ENCODE measurements at regions not wholly inside any gene's neighbourhood (a gene's known extent, or its start where the extent isn't known, plus 50 kb on each side); places are given as distances from the start of the nearest gene placed in this dataset.

- TF ChIP-seq ZNF530 (CRISPR knock-in tag; IDR thresholded peaks at IDR 0.05; ENCODE audit: low read depth) (no peak), CREM (IDR thresholded peaks at IDR 0.05) (no peak), CREM (CRISPR knock-in tag; IDR thresholded peaks at IDR 0.05) (no peak), POLR2A (IDR thresholded peaks at IDR 0.05; ENCODE audit: insufficient read depth in 1 of 2, low read depth in 2 of 2, low read length in 2 of 2) (no peak), FOXJ3 (CRISPR knock-in tag; IDR thresholded peaks at IDR 0.05; ENCODE audit: borderline replicate concordance) (no peak), RXRA (CRISPR knock-in tag; IDR thresholded peaks at IDR 0.05) (no peak), ATF4 (CRISPR knock-in tag; IDR thresholded peaks at IDR 0.05) (no peak)
- TF ChIP-seq, protein P1, sequence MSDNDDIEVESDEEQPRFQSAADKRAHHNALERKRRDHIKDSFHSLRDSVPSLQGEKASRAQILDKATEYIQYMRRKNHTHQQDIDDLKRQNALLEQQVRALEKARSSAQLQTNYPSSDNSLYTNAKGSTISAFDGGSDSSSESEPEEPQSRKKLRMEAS (IDR thresholded peaks at IDR 0.05): no peak
- TF ChIP-seq, protein P2, sequence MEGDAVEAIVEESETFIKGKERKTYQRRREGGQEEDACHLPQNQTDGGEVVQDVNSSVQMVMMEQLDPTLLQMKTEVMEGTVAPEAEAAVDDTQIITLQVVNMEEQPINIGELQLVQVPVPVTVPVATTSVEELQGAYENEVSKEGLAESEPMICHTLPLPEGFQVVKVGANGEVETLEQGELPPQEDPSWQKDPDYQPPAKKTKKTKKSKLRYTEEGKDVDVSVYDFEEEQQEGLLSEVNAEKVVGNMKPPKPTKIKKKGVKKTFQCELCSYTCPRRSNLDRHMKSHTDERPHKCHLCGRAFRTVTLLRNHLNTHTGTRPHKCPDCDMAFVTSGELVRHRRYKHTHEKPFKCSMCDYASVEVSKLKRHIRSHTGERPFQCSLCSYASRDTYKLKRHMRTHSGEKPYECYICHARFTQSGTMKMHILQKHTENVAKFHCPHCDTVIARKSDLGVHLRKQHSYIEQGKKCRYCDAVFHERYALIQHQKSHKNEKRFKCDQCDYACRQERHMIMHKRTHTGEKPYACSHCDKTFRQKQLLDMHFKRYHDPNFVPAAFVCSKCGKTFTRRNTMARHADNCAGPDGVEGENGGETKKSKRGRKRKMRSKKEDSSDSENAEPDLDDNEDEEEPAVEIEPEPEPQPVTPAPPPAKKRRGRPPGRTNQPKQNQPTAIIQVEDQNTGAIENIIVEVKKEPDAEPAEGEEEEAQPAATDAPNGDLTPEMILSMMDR (CRISPR knock-in tag; IDR thresholded peaks at IDR 0.05): no peak
- TF ChIP-seq, protein P3, sequence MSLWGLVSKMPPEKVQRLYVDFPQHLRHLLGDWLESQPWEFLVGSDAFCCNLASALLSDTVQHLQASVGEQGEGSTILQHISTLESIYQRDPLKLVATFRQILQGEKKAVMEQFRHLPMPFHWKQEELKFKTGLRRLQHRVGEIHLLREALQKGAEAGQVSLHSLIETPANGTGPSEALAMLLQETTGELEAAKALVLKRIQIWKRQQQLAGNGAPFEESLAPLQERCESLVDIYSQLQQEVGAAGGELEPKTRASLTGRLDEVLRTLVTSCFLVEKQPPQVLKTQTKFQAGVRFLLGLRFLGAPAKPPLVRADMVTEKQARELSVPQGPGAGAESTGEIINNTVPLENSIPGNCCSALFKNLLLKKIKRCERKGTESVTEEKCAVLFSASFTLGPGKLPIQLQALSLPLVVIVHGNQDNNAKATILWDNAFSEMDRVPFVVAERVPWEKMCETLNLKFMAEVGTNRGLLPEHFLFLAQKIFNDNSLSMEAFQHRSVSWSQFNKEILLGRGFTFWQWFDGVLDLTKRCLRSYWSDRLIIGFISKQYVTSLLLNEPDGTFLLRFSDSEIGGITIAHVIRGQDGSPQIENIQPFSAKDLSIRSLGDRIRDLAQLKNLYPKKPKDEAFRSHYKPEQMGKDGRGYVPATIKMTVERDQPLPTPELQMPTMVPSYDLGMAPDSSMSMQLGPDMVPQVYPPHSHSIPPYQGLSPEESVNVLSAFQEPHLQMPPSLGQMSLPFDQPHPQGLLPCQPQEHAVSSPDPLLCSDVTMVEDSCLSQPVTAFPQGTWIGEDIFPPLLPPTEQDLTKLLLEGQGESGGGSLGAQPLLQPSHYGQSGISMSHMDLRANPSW (CRISPR knock-in tag; IDR thresholded peaks at IDR 0.05; ENCODE audit: borderline replicate concordance): no peak
Measured at GRCh38 chr16:58958749-58959148, 224.6 kb upstream of the GOT2 start.

All from HepG2 (cell line).